ENCODE measurements at regions not wholly inside any gene's neighbourhood (a gene's known extent, or its start where the extent isn't known, plus 50 kb on each side); places are given as distances from the start of the nearest gene placed in this dataset.
"Not testable (repeated sequence)": the region's sequence is repeated elsewhere in the genome, so short reads cannot be mapped to it uniquely, and the experiment has no call there.

GRCh38 chr1:120941066-120941465 lies 51.5 kb downstream of the PPIAL4A start:
- peak overlapping the region; percentile 99 to 100 for H3K27ac Mint-ChIP-seq
- peaks cover 15 to 16% of the 10 kb centered on the region in 2 donors for H3K4me1 Mint-ChIP-seq (ENCODE audit: low read depth in 2 of 2)
- H3K9me3 Mint-ChIP-seq; H3K27me3 Mint-ChIP-seq; DNase-seq; ATAC-seq (replicated peaks): not testable (repeated sequence)
- H3K4me3 Mint-ChIP-seq: peak overlapping the region; percentile 42 to 53
- H3K36me3 Mint-ChIP-seq (ENCODE audit: insufficient read depth): peaks cover 15% of the 10 kb centered on the region

- Mint-ChIP-seq H3K27ac (peak overlapping the region; percentile 99 to 100), H3K36me3 (ENCODE audit: insufficient read depth) (peaks cover 19% of the 10 kb centered on the region), H3K4me3 (peak overlapping the region; percentile 88 to 92), H3K4me1 (ENCODE audit: low read depth in 2 of 2) (peaks cover 15 to 16% of the 10 kb centered on the region in 2 donors)
- DNase-seq: peak in 1 of 3 experiments; percentile 17
- ATAC-seq (replicated peaks): peak; percentile 26
- not testable (repeated sequence) for H3K27me3 Mint-ChIP-seq, H3K9me3 Mint-ChIP-seq
Observed at GRCh38 chr1:120941836-120942217, 52.3 kb downstream of the PPIAL4A start.

- Mint-ChIP-seq H3K27ac (peak overlapping the region; percentile 99 to 100), H3K4me3 (peak overlapping the region; percentile 88 to 92), H3K4me1 (ENCODE audit: low read depth in 2 of 2) (peaks cover 15 to 16% of the 10 kb centered on the region in 2 donors), H3K36me3 (ENCODE audit: insufficient read depth) (peaks cover 19% of the 10 kb centered on the region)
- peak; percentile 78 for ATAC-seq (replicated peaks)
- peak; percentile 69 to 82 (median 72) for DNase-seq
- not testable (repeated sequence) for H3K27me3 Mint-ChIP-seq, H3K9me3 Mint-ChIP-seq
Observed at GRCh38 chr1:120942218-120942944, 52.8 kb downstream of the PPIAL4A start.

GRCh38 chr1:120942945-120943319 lies 53.4 kb downstream of the PPIAL4A start:
- H3K9me3 Mint-ChIP-seq; DNase-seq; H3K27me3 Mint-ChIP-seq; ATAC-seq (replicated peaks): not testable (repeated sequence)
- Mint-ChIP-seq H3K27ac (peak overlapping the region; percentile 99 to 100), H3K4me1 (ENCODE audit: low read depth in 2 of 2) (peaks cover 16 to 17% of the 10 kb centered on the region in 2 donors), H3K4me3 (peak overlapping the region in 1 of 2 donors; percentile 92), H3K36me3 (ENCODE audit: insufficient read depth) (peaks cover 19% of the 10 kb centered on the region)

- H3K4me1 Mint-ChIP-seq (ENCODE audit: low read depth in 2 of 2): peaks cover 14 to 19% of the 10 kb centered on the region in 2 donors
- H3K27ac Mint-ChIP-seq; H3K4me3 Mint-ChIP-seq; ATAC-seq (replicated peaks); H3K9me3 Mint-ChIP-seq; H3K27me3 Mint-ChIP-seq; DNase-seq: not testable (repeated sequence)
- peaks cover 18% of the 10 kb centered on the region for H3K36me3 Mint-ChIP-seq (ENCODE audit: insufficient read depth)
Observed at GRCh38 chr1:120944691-120945090, 55.1 kb downstream of the PPIAL4A start.

GRCh38 chr1:120945122-120945521 lies 55.6 kb downstream of the PPIAL4A start:
- H3K27me3 Mint-ChIP-seq; H3K27ac Mint-ChIP-seq; ATAC-seq (replicated peaks); H3K4me3 Mint-ChIP-seq; DNase-seq; H3K9me3 Mint-ChIP-seq: not testable (repeated sequence)
- Mint-ChIP-seq H3K4me1 (ENCODE audit: low read depth in 2 of 2) (peaks cover 14 to 19% of the 10 kb centered on the region in 2 donors), H3K36me3 (ENCODE audit: insufficient read depth) (peaks cover 16% of the 10 kb centered on the region)

- H3K9me3 Mint-ChIP-seq; H3K27me3 Mint-ChIP-seq; H3K4me3 Mint-ChIP-seq; ATAC-seq (replicated peaks); H3K4me1 Mint-ChIP-seq (ENCODE audit: low read depth in 2 of 2); DNase-seq: not testable (repeated sequence)
- Mint-ChIP-seq H3K36me3 (ENCODE audit: insufficient read depth) (peaks cover 13% of the 10 kb centered on the region), H3K27ac (peak overlapping the region in 1 of 2 donors; percentile 42)
Observed at GRCh38 chr1:120947114-120947513, 57.5 kb downstream of the PPIAL4A start.

GRCh38 chr1:120949724-120950123 lies 60.2 kb downstream of the PPIAL4A start:
- not testable (repeated sequence) for ATAC-seq (replicated peaks); H3K27ac Mint-ChIP-seq; H3K4me3 Mint-ChIP-seq; H3K4me1 Mint-ChIP-seq (ENCODE audit: low read depth in 2 of 2); H3K9me3 Mint-ChIP-seq; H3K36me3 Mint-ChIP-seq (ENCODE audit: insufficient read depth); H3K27me3 Mint-ChIP-seq; DNase-seq

GRCh38 chr1:120950633-120951032 lies 61.1 kb downstream of the PPIAL4A start:
- not testable (repeated sequence) for ATAC-seq (replicated peaks); H3K27me3 Mint-ChIP-seq; H3K4me3 Mint-ChIP-seq; H3K4me1 Mint-ChIP-seq (ENCODE audit: low read depth in 2 of 2); DNase-seq; H3K9me3 Mint-ChIP-seq; H3K27ac Mint-ChIP-seq
- H3K36me3 Mint-ChIP-seq (ENCODE audit: insufficient read depth): peaks cover 10% of the 10 kb centered on the region

- not testable (repeated sequence) for H3K4me1 Mint-ChIP-seq (ENCODE audit: low read depth in 2 of 2); DNase-seq; ATAC-seq (replicated peaks); H3K27ac Mint-ChIP-seq; H3K4me3 Mint-ChIP-seq; H3K9me3 Mint-ChIP-seq; H3K27me3 Mint-ChIP-seq
- peaks cover 10% of the 10 kb centered on the region for H3K36me3 Mint-ChIP-seq (ENCODE audit: insufficient read depth)
Observed at GRCh38 chr1:120951100-120951499, 61.5 kb downstream of the PPIAL4A start.

- not testable (repeated sequence) for ATAC-seq (replicated peaks); DNase-seq
Observed at GRCh38 chr1:120952207-120952870, 62.8 kb downstream of the PPIAL4A start.

GRCh38 chr1:120952871-120953265 lies 63.3 kb downstream of the PPIAL4A start:
- not testable (repeated sequence) for ATAC-seq (replicated peaks); H3K27me3 Mint-ChIP-seq; H3K9me3 Mint-ChIP-seq; H3K36me3 Mint-ChIP-seq (ENCODE audit: insufficient read depth); H3K4me3 Mint-ChIP-seq; DNase-seq; H3K27ac Mint-ChIP-seq
- peaks cover 3 to 15% of the 10 kb centered on the region in 2 donors for H3K4me1 Mint-ChIP-seq (ENCODE audit: low read depth in 2 of 2)

More at GRCh38 chr1:120952207-120952870, 62.8 kb downstream of the PPIAL4A start:
- not testable (repeated sequence) for H3K27ac Mint-ChIP-seq; H3K9me3 Mint-ChIP-seq; H3K4me3 Mint-ChIP-seq; H3K36me3 Mint-ChIP-seq (ENCODE audit: insufficient read depth); H3K27me3 Mint-ChIP-seq
- H3K4me1 Mint-ChIP-seq (ENCODE audit: low read depth in 2 of 2): peaks cover 3 to 16% of the 10 kb centered on the region in 2 donors

GRCh38 chr1:120954736-120955135 lies 65.2 kb downstream of the PPIAL4A start:
- H3K9me3 Mint-ChIP-seq: no peaks in the 10 kb centered on the region

GRCh38 chr1:120955961-120956360 lies 66.4 kb downstream of the PPIAL4A start:
- peaks cover 3 to 13% of the 10 kb centered on the region in 2 donors for H3K4me1 Mint-ChIP-seq (ENCODE audit: low read depth in 2 of 2)
- not testable (repeated sequence) for H3K4me3 Mint-ChIP-seq; H3K9me3 Mint-ChIP-seq; ATAC-seq (replicated peaks); H3K27me3 Mint-ChIP-seq; H3K36me3 Mint-ChIP-seq (ENCODE audit: insufficient read depth); DNase-seq
- H3K27ac Mint-ChIP-seq: peak overlapping the region in 1 of 2 donors; percentile 92

More at GRCh38 chr1:120954736-120955135, 65.2 kb downstream of the PPIAL4A start:
- no peaks in the 10 kb centered on the region for H3K27me3 Mint-ChIP-seq
- no peak overlapping the region for H3K4me3 Mint-ChIP-seq
- peaks cover 7% of the 10 kb centered on the region for H3K36me3 Mint-ChIP-seq (ENCODE audit: insufficient read depth)
- H3K4me1 Mint-ChIP-seq (ENCODE audit: low read depth in 2 of 2): peaks cover 3 to 13% of the 10 kb centered on the region in 2 donors
- no peak for DNase-seq
- ATAC-seq (replicated peaks): no peak
- no peak overlapping the region for H3K27ac Mint-ChIP-seq
